Activated T-cell treated with anti-CD3 and anti-CD28 coated beads, Interleukin-2, amount 50 U/mL, for 4 hours (primary cell): ENCODE measurements at regions not wholly inside any gene's neighbourhood (a gene's known extent, or its start where the extent isn't known, plus 50 kb on each side); places are given as distances from the start of the nearest gene placed in this dataset.

Experiments
- ATAC-seq, 2 donors: fragments of 200-7000 bp; cut with Tn5 transposase; one replicate each; pipeline ENCODE4 v1.10.0; 2021
- DNase-seq: peaks from one replicate; pipeline ENCODE4 v3.0.0-alpha.2; 2020
- H3K27me3 Mint-ChIP-seq: one replicate; pipeline ENCODE4 v1.8.0; 2021; ENCODE audit warnings: low read depth, mixed read lengths
- H3K36me3 Mint-ChIP-seq: one replicate; pipeline ENCODE4 v1.8.0; 2022; ENCODE audit warnings: mixed read lengths; ENCODE audit not compliant: insufficient read depth
- H3K4me1 Mint-ChIP-seq: one replicate; pipeline ENCODE4 v1.8.0; 2021; ENCODE audit warnings: low read depth, mixed read lengths
- H3K4me3 Mint-ChIP-seq: one replicate; pipeline ENCODE4 v1.8.0; 2021; ENCODE audit warnings: mild to moderate bottlenecking, moderate library complexity, mixed read lengths
- H3K9me3 Mint-ChIP-seq: one replicate; pipeline ENCODE4 v1.8.0; 2021; ENCODE audit warnings: mixed read lengths

DNA sequence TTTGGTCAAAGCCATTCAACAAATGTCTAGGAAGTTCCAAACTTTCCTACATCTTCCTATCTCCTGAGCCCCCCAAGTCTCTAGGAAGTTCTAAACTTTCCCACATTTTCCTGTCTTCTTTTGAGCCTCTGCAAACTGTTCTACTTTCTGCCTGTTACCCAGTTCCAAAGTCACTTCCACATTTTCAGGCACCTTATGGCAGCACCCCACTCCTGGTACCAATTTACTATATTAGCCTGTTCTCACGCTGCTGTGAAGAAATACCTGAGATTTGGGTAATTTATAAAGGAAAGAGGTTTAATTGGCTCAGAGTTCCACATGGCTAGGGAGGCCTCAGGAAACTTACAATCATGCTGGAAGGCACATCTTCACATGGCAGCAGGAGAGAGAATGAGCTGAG lies 869.2 kb downstream of the TDRD15 start:
- ATAC-seq = no peak
- Mint-ChIP-seq H3K27me3 (no peaks in the 10 kb centered on the region), H3K4me3 (no peak overlapping the region), H3K4me1 (no peaks in the 10 kb centered on the region), H3K36me3 (no peaks in the 10 kb centered on the region), H3K9me3 (peaks cover 31% of the 10 kb centered on the region)
- no peak for DNase-seq

DNA sequence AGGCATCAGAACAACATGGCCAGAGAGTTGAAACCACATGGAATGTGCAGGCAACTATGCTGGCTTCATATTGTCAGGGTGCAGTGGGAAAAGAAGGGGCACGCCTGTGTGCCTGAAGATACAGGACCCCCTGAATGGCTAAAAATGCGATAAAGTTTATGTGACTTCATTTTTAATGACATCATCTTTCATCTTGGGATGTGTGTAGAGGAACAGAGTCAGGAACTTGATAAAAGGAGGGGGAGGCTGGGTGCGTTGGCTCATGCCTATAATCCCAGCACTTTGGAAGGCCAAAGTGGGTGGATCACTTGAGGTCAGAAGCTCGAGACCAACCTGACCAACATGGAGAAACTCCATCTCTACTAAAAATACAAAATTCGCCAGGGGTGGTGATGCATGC lies 872.6 kb downstream of the TDRD15 start:
- Mint-ChIP-seq H3K36me3 (no peaks in the 10 kb centered on the region), H3K4me3 (no peak overlapping the region), H3K4me1 (no peaks in the 10 kb centered on the region), H3K27me3 (no peaks in the 10 kb centered on the region), H3K9me3 (peaks cover 22% of the 10 kb centered on the region)
- no peak for DNase-seq
- no peak for ATAC-seq

DNA sequence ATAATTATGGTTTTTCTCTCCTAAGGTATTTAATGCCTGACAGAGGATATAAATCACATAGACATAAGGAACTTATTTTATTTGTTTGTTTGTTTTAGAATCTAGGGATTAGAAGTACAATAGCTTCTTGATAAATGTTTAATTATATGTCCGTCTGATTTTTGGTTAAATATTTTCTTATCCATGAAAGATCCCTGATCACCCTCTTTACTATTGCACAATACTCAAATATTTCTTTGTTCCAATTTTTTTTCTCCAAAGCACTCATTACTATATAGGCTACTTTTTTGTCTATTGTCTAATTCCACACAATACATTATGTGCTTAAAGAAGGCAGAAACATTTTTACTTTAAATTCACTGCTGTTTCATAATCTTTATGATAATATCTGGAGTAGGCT lies 875.8 kb downstream of the TDRD15 start:
- Mint-ChIP-seq H3K4me3 (no peak overlapping the region), H3K36me3 (no peaks in the 10 kb centered on the region), H3K27me3 (no peaks in the 10 kb centered on the region), H3K4me1 (no peaks in the 10 kb centered on the region), H3K9me3 (peaks cover 20% of the 10 kb centered on the region)
- ATAC-seq = no peak
- DNase-seq = no peak

DNA sequence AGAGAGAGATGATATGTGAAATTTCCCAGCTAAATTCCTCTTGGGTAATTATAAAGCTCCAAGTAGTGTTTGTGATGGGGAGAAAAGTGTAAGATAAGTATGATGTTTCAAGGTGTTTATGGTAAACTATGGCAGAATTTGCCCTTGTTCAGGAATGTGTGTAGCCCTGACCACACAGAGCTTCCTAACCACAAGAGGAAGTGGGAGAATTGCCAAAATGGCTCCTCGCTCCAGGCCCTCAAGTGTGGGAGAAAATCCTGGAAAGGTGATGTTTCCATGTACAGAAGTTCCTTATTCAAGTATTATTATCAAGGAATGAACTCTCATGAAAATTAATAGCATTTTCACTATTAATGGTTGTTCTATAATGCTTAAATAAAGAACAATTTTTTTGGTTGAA lies 878.3 kb downstream of the TDRD15 start:
- H3K36me3 Mint-ChIP-seq = no peaks in the 10 kb centered on the region
- H3K9me3 Mint-ChIP-seq = peaks cover 19% of the 10 kb centered on the region
- H3K4me1 Mint-ChIP-seq = no peaks in the 10 kb centered on the region
- H3K27me3 Mint-ChIP-seq = no peaks in the 10 kb centered on the region
- no peak overlapping the region for H3K4me3 Mint-ChIP-seq
- DNase-seq (no peak), ATAC-seq (no peak)

DNA sequence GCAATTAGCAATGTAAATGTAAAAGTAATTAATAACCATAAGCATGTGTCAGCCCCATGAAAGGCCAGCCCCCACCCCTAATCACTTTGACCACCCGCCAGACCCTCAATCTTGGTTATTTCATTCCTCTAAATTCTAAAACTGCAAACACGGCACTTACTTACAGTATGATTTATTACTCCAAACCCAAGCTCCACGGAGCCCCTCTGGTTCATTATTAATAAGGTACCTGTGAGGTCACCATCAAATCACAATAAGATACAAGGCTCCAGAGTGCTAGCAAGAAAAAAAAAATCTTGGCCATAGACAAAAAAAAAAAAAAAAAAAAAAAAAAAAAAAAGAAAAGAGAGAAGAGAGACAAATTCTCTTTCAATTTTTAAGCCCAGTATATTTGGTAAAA lies 879.5 kb downstream of the TDRD15 start:
- Mint-ChIP-seq H3K4me1 (no peaks in the 10 kb centered on the region), H3K9me3 (peaks cover 19% of the 10 kb centered on the region), H3K27me3 (no peaks in the 10 kb centered on the region), H3K4me3 (no peak overlapping the region), H3K36me3 (no peaks in the 10 kb centered on the region)
- DNase-seq (no peak), ATAC-seq (no peak)

DNA sequence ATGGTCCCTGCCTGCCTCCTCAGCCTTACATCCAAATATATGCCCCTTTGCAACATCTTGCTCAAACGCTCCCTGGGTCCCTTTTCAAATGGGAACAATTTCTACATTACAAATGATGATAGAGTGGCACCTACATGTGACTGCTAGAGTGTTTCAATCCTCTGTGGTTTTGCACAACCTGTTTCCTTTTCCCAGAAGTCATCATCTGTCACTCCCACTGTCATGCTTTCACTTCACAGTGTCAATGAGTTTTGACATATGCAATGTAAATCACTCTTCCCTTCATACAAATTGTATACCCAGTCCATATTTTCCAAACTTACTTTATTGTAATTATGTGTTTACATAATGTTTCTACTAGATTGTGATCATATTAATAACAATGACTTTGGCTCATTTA lies 887.3 kb downstream of the TDRD15 start:
- DNase-seq (no peak), ATAC-seq (no peak)
- no peaks in the 10 kb centered on the region for H3K36me3 Mint-ChIP-seq
- no peaks in the 10 kb centered on the region for H3K4me1 Mint-ChIP-seq
- no peaks in the 10 kb centered on the region for H3K27me3 Mint-ChIP-seq
- H3K9me3 Mint-ChIP-seq = peaks cover 10% of the 10 kb centered on the region
- H3K4me3 Mint-ChIP-seq = no peak overlapping the region

DNA sequence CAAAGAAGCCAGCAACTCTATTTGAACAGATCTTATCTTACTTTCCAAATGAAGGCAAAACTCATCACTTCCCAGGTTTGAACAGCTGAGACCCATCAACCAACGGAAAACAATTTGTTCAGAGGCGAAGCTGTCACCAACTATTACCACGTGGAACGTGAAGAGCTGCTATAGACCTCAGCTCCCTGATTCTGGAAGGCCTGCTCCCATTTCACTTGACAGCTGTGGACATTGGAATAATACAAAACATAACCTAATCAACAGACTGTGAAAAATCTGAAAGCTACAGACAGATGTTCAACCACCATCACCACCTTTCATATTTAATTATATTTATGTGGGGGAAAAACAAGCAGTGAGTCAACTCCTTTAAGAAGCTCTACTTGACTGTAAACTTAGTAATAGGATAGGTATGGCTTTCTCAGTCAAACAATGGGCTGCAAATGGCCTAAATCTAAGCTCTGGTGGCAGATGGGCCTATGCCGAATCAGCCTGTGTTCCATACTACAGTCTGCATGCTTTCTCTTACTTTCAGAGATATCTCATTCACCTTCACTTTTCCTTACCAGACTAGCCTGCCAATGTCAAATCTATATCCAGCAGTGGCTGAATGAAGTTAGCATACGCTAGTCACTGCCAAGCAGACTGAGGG lies 896.4 kb downstream of the TDRD15 start:
- no peaks in the 10 kb centered on the region for H3K4me1 Mint-ChIP-seq
- no peaks in the 10 kb centered on the region for H3K27me3 Mint-ChIP-seq
- no peak overlapping the region for H3K4me3 Mint-ChIP-seq
- peaks cover 6% of the 10 kb centered on the region for H3K9me3 Mint-ChIP-seq
- DNase-seq (no peak), ATAC-seq (no peak)
- no peaks in the 10 kb centered on the region for H3K36me3 Mint-ChIP-seq

DNA sequence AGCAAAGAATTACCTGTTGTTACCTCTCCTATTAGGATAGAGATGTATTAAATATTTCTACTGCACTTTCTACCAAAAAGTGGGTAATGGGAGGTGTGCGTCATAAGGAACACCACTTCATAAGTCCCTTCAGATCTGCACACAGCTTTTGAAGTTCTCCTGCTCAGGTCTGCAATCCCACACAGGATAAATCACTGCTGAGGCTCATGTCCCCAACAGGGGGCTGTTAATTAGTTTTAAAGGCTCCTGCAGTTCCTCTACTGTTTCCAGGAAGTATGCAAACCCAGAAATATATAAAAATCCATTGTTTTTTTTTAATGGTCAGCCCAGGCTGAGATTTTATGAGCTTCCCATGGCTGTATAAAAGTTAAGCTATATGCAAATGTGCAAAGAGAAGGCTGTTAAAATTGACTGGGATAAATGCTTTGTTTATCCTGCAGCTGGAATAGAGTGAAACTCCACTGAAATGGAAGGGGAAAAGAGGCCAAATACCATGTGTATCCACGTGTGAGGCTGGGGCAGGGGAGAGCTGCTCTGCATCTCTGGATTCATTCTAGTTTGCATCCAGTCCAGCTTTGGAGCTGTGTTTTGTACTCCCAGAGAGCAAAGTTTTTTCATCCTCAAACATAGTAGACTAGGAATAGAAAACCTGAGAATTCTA lies 903.7 kb downstream of the TDRD15 start:
- no peaks in the 10 kb centered on the region for H3K36me3 Mint-ChIP-seq
- ATAC-seq (no peak), DNase-seq (no peak)
- H3K9me3 Mint-ChIP-seq = no peaks in the 10 kb centered on the region
- no peaks in the 10 kb centered on the region for H3K27me3 Mint-ChIP-seq
- H3K4me3 Mint-ChIP-seq = no peak overlapping the region
- no peaks in the 10 kb centered on the region for H3K4me1 Mint-ChIP-seq

DNA sequence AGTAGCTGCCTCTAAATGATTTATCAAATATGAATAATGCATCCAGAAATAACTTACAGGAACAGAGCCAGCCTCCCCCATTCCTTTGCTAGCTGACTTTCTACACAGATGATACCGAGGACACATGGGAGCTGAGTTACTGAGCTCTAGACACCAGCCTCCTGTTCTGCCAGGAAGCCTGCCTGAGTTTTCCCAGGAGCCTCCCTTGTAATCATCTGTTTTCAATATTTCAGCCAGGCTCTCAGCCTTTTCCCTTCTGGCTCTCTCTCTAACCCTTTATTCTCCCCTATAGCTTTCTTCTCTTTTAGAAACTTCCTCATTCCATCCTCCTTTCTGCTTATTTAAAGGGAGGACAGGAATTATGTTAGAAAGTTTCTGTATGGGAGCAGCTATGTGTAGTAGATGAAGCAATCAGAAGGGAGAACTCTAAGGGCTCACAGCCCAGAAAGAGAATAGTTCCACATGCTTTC lies 911.6 kb downstream of the TDRD15 start:
- Mint-ChIP-seq H3K9me3 (peaks cover 7% of the 10 kb centered on the region), H3K4me1 (no peaks in the 10 kb centered on the region), H3K36me3 (no peaks in the 10 kb centered on the region), H3K27me3 (no peaks in the 10 kb centered on the region), H3K4me3 (no peak overlapping the region)
- DNase-seq = no peak
- ATAC-seq = no peak

DNA sequence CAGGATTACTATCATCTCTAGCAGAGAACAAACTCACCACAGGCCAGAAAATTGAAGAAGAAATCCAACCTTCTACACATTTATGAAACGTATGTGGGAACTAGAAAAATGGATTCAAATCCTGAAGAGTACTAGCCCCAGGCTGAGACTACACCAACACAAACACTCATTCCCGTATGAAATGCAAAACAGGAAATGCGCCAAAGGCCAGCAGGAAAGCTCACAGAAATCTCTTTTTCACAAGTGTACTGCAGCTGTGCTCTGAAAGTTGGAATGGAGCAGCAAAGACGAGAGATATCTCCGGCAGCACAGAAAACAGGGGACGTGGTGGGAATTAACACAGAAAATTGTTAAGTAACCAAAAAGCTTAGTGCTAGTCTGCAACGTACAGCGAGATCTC lies 913.5 kb downstream of the TDRD15 start:
- H3K9me3 Mint-ChIP-seq = peaks cover 8% of the 10 kb centered on the region
- ATAC-seq = no peak
- H3K4me3 Mint-ChIP-seq = no peak overlapping the region

DNA sequence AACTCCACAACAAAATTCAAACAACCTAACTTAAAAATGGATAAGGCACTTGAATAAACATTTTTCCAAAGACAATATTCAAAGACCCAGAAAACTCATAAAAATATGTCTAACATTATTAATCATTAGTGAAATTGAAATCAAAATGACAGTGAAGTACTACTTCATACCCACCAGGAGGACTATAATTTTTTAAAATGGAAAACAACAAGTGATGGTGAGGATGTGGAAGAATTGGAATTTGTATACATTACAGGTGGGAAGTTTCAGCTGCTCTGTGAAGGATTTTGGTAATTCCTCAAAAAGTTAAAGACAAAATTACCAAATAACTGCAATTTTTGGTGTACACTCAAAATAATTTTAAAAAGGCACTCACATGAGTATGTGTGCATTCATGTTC lies 920.0 kb downstream of the TDRD15 start:
- H3K9me3 Mint-ChIP-seq = peaks cover 8% of the 10 kb centered on the region
- H3K4me3 Mint-ChIP-seq = no peak overlapping the region
- H3K4me1 Mint-ChIP-seq = no peaks in the 10 kb centered on the region
- ATAC-seq (no peak), DNase-seq (no peak)
- H3K36me3 Mint-ChIP-seq = no peaks in the 10 kb centered on the region
- H3K27me3 Mint-ChIP-seq = no peaks in the 10 kb centered on the region

More for the DNA sequence above, 913.5 kb downstream of the TDRD15 start:
- no peaks in the 10 kb centered on the region for H3K4me1 Mint-ChIP-seq
- H3K36me3 Mint-ChIP-seq = no peaks in the 10 kb centered on the region
- H3K27me3 Mint-ChIP-seq = no peaks in the 10 kb centered on the region
- DNase-seq = no peak

DNA sequence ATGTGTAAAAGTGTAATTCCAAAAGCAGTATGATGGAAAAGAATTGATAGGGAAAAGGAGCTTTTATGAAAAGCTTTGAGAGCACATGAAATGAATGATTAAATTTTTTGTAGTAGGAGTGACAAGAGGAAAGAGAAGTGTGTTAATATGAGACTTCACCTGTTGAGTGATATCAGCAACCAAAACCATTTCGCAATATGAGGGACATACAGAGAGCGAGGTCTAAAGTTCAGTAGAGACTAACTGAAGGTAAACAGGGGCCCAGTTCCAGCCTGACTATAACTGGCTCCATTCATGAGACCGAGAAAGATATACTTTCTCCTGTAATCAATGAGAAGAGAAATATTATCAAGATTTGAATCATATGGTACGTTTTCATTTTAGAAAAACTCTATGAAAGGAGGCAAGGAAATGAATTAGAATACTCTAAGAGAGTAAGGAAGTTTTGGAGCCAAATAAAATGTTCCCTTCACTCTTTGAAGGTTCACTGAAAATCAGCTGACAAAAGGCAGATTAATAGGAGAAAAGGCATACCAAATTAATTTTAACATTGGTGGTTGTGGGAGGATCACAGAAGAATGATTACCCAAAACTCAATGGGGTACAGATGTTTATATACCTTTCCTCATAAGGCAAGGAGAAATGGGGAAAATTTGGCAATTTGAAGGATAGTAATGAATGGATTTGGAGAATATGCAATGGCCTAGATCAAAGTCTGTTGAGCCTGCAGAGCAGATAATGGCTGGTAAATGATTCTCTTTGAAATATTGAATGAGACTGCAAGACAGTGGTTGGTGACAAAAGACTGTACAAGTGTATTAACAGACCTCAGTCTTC lies 932.2 kb downstream of the TDRD15 start:
- Mint-ChIP-seq H3K9me3 (peaks cover 5% of the 10 kb centered on the region), H3K36me3 (no peaks in the 10 kb centered on the region), H3K4me3 (no peak overlapping the region), H3K27me3 (no peaks in the 10 kb centered on the region), H3K4me1 (no peaks in the 10 kb centered on the region)
- ATAC-seq (no peak), DNase-seq (no peak)

DNA sequence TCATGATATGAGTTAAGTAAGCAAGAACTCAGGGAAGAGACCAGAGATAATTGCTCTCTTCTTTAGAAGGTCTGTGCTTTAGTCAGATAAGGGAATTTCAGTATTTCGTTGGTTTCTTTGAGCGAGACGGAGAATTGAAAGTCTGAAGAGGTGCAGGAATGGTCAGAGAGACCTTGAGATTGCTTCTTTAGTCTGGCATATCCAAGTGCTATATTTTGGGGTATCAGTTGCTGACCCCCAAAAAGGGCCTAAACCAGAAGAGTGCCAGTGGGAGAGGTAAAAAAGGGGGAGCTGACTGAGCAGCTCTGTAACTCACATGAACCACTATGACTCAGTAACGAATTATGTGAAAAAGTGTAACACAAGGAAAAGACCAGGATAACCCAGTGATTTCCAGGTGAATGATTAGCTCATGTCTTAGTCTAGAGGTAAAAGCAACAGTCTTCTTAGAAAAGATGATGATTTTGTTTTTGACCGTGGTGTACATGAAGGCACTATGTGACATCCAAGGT lies 932.9 kb downstream of the TDRD15 start:
- H3K4me3 Mint-ChIP-seq = no peak overlapping the region
- no peaks in the 10 kb centered on the region for H3K36me3 Mint-ChIP-seq
- H3K9me3 Mint-ChIP-seq = no peaks in the 10 kb centered on the region
- H3K27me3 Mint-ChIP-seq = no peaks in the 10 kb centered on the region
- ATAC-seq (no peak), DNase-seq (no peak)
- H3K4me1 Mint-ChIP-seq = no peaks in the 10 kb centered on the region

DNA sequence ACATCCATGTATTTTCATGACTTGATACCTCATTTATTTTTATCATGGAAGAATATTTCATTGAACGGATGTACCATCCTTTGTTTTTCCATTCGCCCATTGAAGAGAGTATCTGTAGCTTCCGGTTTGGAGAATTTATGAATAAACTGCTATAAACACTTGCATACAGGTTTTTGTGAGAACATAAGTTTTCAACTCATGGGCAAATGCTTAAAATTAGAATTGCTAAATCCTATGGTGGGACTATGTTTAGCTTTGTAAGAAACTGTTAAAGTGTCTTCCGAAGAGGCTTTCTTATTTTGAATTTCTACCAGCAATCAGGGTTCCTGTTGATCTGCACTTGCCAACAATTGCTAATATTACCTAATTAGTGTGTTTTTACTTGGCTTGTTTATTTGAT lies 938.9 kb downstream of the TDRD15 start:
- H3K27me3 Mint-ChIP-seq = no peaks in the 10 kb centered on the region

More for the DNA sequence above, 938.9 kb downstream of the TDRD15 start:
- no peaks in the 10 kb centered on the region for H3K36me3 Mint-ChIP-seq
- no peak overlapping the region for H3K4me3 Mint-ChIP-seq
- ATAC-seq (no peak), DNase-seq (no peak)
- H3K4me1 Mint-ChIP-seq = no peaks in the 10 kb centered on the region
- peaks cover 6% of the 10 kb centered on the region for H3K9me3 Mint-ChIP-seq
